ENCODE measurements at regions not wholly inside any gene's neighbourhood (a gene's known extent, or its start where the extent isn't known, plus 50 kb on each side); places are given as distances from the start of the nearest gene placed in this dataset.

GRCh38 chr6:40807484-40807883 lies 220.3 kb upstream of the LRFN2 start:
- H3K4me3 ChIP-seq (replicated peaks; ENCODE audit: low read depth, low read length) = no peak overlapping the region
- DNase-seq (ENCODE audit: extremely low read depth, insufficient read length) = no peak

GRCh38 chr6:40806256-40806864 lies 219.2 kb upstream of the LRFN2 start:
- no peak for TF ChIP-seq CTCF (IDR thresholded peaks at IDR 0.05; ENCODE audit: insufficient read depth, low read length, poor library complexity, severe bottlenecking)
- no peaks in the 10 kb centered on the region for H3K36me3 ChIP-seq (ENCODE audit: control insufficient read depth, insufficient read depth, low read length)
- H3K27me3 ChIP-seq (replicated peaks; ENCODE audit: control insufficient read depth, insufficient read depth, low read length) = no peaks in the 10 kb centered on the region; the same call in 1 of the 2 replicates
- H3K4me3 ChIP-seq (replicated peaks; ENCODE audit: low read depth, low read length) = no peak overlapping the region
- DNase-seq (ENCODE audit: extremely low read depth, insufficient read length) = no peak

More at GRCh38 chr6:40807484-40807883, 220.3 kb upstream of the LRFN2 start:
- Histone ChIP-seq H3K27me3 (replicated peaks; ENCODE audit: control insufficient read depth, insufficient read depth, low read length) (no peaks in the 10 kb centered on the region; the same call in 1 of the 2 replicates), H3K36me3 (ENCODE audit: control insufficient read depth, insufficient read depth, low read length) (no peaks in the 10 kb centered on the region)
- no peak for TF ChIP-seq CTCF (IDR thresholded peaks at IDR 0.05; ENCODE audit: insufficient read depth, low read length, poor library complexity, severe bottlenecking)

GRCh38 chr6:40805336-40805735 lies 218.2 kb upstream of the LRFN2 start:
- DNase-seq (ENCODE audit: extremely low read depth, insufficient read length) = no peak
- no peak for TF ChIP-seq CTCF (IDR thresholded peaks at IDR 0.05; ENCODE audit: insufficient read depth, low read length, poor library complexity, severe bottlenecking)
- Histone ChIP-seq H3K27me3 (replicated peaks; ENCODE audit: control insufficient read depth, insufficient read depth, low read length) (no peaks in the 10 kb centered on the region), H3K4me3 (replicated peaks; ENCODE audit: low read depth, low read length) (no peak overlapping the region), H3K36me3 (ENCODE audit: control insufficient read depth, insufficient read depth, low read length) (no peaks in the 10 kb centered on the region)

- H3K36me3 ChIP-seq (ENCODE audit: control insufficient read depth, insufficient read depth, low read length) = no peaks in the 10 kb centered on the region
- no peak for DNase-seq (ENCODE audit: extremely low read depth, insufficient read length)
- no peak overlapping the region for H3K4me3 ChIP-seq (replicated peaks; ENCODE audit: low read depth, low read length)
- TF ChIP-seq CTCF (IDR thresholded peaks at IDR 0.05; ENCODE audit: insufficient read depth, low read length, poor library complexity, severe bottlenecking) = peak; percentile 28
- H3K27me3 ChIP-seq (replicated peaks; ENCODE audit: control insufficient read depth, insufficient read depth, low read length) = no peaks in the 10 kb centered on the region
Observed at GRCh38 chr6:40804905-40805304, 217.7 kb upstream of the LRFN2 start.

GRCh38 chr6:40803897-40804702 lies 216.9 kb upstream of the LRFN2 start:
- Histone ChIP-seq H3K4me3 (replicated peaks; ENCODE audit: low read depth, low read length) (no peak overlapping the region), H3K27me3 (replicated peaks; ENCODE audit: control insufficient read depth, insufficient read depth, low read length) (0 out of 2 replicates have a peak, but pooled peaks cover 1% of the 10 kb centered on the region), H3K36me3 (ENCODE audit: control insufficient read depth, insufficient read depth, low read length) (no peaks in the 10 kb centered on the region)
- DNase-seq (ENCODE audit: extremely low read depth, insufficient read length) = no peak
- TF ChIP-seq CTCF (IDR thresholded peaks at IDR 0.05; ENCODE audit: insufficient read depth, low read length, poor library complexity, severe bottlenecking) = no peak

Measured in GM06990 (cell line).